ENCODE measurements at regions not wholly inside any gene's neighbourhood (a gene's known extent, or its start where the extent isn't known, plus 50 kb on each side); places are given as distances from the start of the nearest gene placed in this dataset.

GRCh38 chr12:24491968-24492367 is 456.9 kb downstream of the BCAT1 start:
- H3K36me3 ChIP-seq (ENCODE audit: control insufficient read depth in 2 of 2, extremely low read depth in 1 of 2, insufficient read depth in 2 of 2, low read length in 2 of 2): no peaks in the 10 kb centered on the region
- POLR2A ChIA-PET: no interaction called here
- dilution Hi-C loops (cut with MboI; ENCODE audit: extremely low pct_ligation_motif_present, low sequenced_read_pairs): no loop called here
- no peak for FAIRE-seq
- H3K27ac ChIP-seq (ENCODE audit: insufficient read depth, low read depth, low read length): no peak overlapping the region
- CTCF ChIA-PET: no interaction called here
- no peaks in the 10 kb centered on the region for H3K4me1 ChIP-seq (ENCODE audit: control insufficient read depth, extremely low read depth, insufficient read depth, low read length)
- BruUV-seq (replicated peaks): no TSS peak
- H3K9me1 ChIP-seq (replicated peaks; ENCODE audit: control insufficient read depth, extremely low read depth, insufficient read depth, low read length): no peaks in the 10 kb centered on the region
- no peak overlapping the region for H3K4me2 ChIP-seq (ENCODE audit: insufficient read depth, low read length)
- intact Hi-C loops (cut with micrococcal nuclease): no loop called here
- H4K20me1 ChIP-seq (replicated peaks; ENCODE audit: control insufficient read depth, extremely low read depth, insufficient read depth, low read length): no peaks in the 10 kb centered on the region
- no peak overlapping the region for H3K9ac ChIP-seq (replicated peaks; ENCODE audit: extremely low read depth, insufficient read depth, low read length)
- no peak for DNase-seq (ENCODE audit: low read depth, low spot score)
- H3K4me3 ChIP-seq (replicated peaks in 1 of 3; ENCODE audit: insufficient read depth in 1 of 3, low read depth in 1 of 3, low read length in 3 of 3): no peak overlapping the region
- no peaks in the 10 kb centered on the region for H3K79me2 ChIP-seq (ENCODE audit: control insufficient read depth, insufficient read depth, low read length)
- TF ChIP-seq MYC (IDR thresholded peaks at IDR 0.05; ENCODE audit: low read depth, low read length) (no peak), POLR2A (IDR thresholded peaks at IDR 0.05; ENCODE audit: low read depth, low read length) (no peak), FOS (IDR thresholded peaks at IDR 0.05; ENCODE audit: borderline replicate concordance, insufficient read depth, low read length) (no peak), CTCF (IDR thresholded peaks at IDR 0.05; ENCODE audit: extremely low read depth in 1 of 2, insufficient read depth in 1 of 2, low read depth in 1 of 2, low read length in 2 of 2) (no peak), JUN (IDR thresholded peaks at IDR 0.05; ENCODE audit: borderline replicate concordance, insufficient read depth, insufficient read length, low read depth) (no peak), EZH2 (IDR thresholded peaks at IDR 0.05; ENCODE audit: borderline replicate concordance, low read depth, low read length, severe bottlenecking) (no peak), POLR2AphosphoS5 (IDR thresholded peaks at IDR 0.05; ENCODE audit: insufficient read depth, low read depth, low read length) (no peak), GATA2 (IDR thresholded peaks at IDR 0.05; ENCODE audit: insufficient read depth, insufficient read length, low read depth, low read length) (no peak)
- TF ChIP-seq, protein P1, sequence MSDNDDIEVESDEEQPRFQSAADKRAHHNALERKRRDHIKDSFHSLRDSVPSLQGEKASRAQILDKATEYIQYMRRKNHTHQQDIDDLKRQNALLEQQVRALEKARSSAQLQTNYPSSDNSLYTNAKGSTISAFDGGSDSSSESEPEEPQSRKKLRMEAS (IDR thresholded peaks at IDR 0.05; ENCODE audit: insufficient read depth, insufficient read length): no peak
- H3K27me3 ChIP-seq (ENCODE audit: control insufficient read depth in 2 of 2, insufficient read depth in 2 of 2, low read length in 2 of 2): no peaks in the 10 kb centered on the region
- no peaks in the 10 kb centered on the region for H3K9me3 ChIP-seq (replicated peaks; ENCODE audit: control insufficient read depth, insufficient read depth, low read length)
- H2AFZ ChIP-seq (ENCODE audit: low read depth, low read length): no peak overlapping the region
